Activated naive CD4-positive, alpha-beta T cell treated with anti-CD3 and anti-CD28 coated beads, Interleukin-2, amount 50 U/mL, for 72 hours (primary cell): ENCODE measurements at regions not wholly inside any gene's neighbourhood (a gene's known extent, or its start where the extent isn't known, plus 50 kb on each side); places are given as distances from the start of the nearest gene placed in this dataset.

Experiments used
- ATAC-seq, 2 donors: fragments of 150-1000 bp; cut with Tn5 transposase; 2 replicates each; pipeline ENCODE4 v1.10.0; 2021; ENCODE audit warnings: mild to moderate bottlenecking in 2 of 2, moderate library complexity in 2 of 2
- DNase-seq, 2 donors: peaks; one replicate each; pipeline ENCODE4 v3.0.0; 2021 to 2022; ENCODE audit warnings: low spot score in 2 of 2
- H3K27ac Mint-ChIP-seq, 2 donors: one replicate each; pipeline ENCODE4 v1.8.0; 2022; ENCODE audit warnings: mild to moderate bottlenecking in 2 of 2, mixed read lengths in 2 of 2
- H3K36me3 Mint-ChIP-seq, 2 donors: one replicate each; pipeline ENCODE4 v1.8.0; 2022; ENCODE audit warnings: mixed read lengths in 2 of 2
- H3K9me3 Mint-ChIP-seq, 2 donors: one replicate each; pipeline ENCODE4 v1.8.0; 2022; ENCODE audit warnings: mixed read lengths in 2 of 2

DNA sequence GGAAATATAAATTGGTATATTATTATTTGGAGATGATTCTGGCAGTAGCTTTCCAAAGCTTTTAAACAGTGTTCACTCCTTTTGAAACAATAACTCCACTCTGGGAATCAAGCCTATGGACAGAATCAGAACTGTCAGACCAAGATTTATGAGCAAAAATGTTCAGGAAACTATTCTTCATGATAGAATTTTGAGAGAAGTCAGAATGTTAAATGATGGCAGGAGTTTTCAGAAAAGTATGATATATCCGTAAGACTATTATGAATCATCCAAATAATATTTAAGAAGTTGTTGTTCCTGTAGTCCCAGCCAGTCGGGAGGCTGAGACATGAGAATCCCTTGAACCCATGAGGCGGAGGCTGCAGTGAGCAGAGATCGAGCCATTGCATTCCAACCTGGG is 50.5 kb upstream of the ADGRG2 start:
- ATAC-seq (no peak), DNase-seq (no peak)
- Mint-ChIP-seq H3K27ac (no peak overlapping the region), H3K36me3 (no peaks in the 10 kb centered on the region), H3K9me3 (no peaks in the 10 kb centered on the region)

- H3K9me3 Mint-ChIP-seq: no peaks in the 10 kb centered on the region
- DNase-seq (no peak), ATAC-seq (peak in 1 of 2 donors; percentile 38)
- H3K36me3 Mint-ChIP-seq: no peaks in the 10 kb centered on the region
- no peak overlapping the region for H3K27ac Mint-ChIP-seq
Observed at GRCh38 chrX:19174401-19175025, 52.2 kb upstream of the ADGRG2 start.

DNA sequence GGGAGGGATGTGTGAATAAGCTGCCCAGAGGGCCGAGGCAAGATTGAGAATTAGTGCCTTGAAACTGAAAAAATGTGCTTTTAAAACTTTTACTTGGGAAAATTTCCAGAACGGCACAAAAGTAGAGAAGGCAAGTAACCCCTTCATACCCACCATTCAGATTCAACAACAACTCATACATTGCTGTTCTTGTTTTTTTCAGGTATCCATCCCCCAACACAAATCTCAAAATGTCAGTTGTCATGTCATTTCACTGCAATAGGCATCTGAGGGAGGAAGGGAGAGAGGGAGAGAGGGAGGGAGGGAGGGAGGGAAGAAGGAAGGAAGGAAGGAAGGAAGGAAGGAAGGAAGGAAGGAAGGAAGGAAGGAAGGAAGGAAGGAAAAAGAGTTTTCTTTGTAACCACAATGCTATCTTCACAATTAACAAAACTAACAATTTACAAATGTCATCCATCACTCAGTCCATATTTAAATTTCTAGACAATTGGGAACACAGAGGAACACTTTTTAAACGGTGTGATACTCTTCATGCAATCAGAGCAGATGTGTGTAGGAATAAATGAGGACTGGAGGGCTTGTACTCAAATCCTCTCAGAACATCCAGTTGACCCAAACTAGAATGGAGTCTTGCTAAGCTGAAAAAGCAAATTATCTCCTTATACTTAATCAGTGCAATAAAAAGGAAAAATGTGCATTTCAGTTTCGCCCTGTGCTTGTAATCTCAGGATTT is 54.8 kb upstream of the ADGRG2 start:
- Mint-ChIP-seq H3K36me3 (no peaks in the 10 kb centered on the region), H3K9me3 (no peaks in the 10 kb centered on the region), H3K27ac (no peak overlapping the region)
- DNase-seq (no peak), ATAC-seq (no peak)

DNA sequence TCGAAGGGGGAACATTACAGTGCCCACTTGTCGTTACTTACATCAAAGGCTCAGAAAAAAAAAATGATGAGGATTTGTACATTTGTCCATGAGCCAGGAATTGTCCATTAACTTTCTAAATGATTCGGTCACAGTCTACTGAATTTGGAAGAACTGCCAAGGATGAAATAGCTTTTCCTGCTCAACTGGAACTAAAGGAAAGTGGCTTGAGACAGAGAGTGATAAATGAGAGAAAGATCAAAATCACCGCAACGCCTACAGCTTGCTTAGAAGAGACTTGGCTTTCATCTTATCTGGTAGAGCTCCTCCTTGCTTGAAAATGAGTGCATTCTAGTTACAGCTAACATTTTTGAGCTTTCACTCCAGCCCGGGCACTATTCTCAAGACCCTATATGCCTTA is 55.5 kb upstream of the ADGRG2 start:
- H3K36me3 Mint-ChIP-seq: no peaks in the 10 kb centered on the region
- H3K9me3 Mint-ChIP-seq: no peaks in the 10 kb centered on the region
- DNase-seq (no peak), ATAC-seq (peak in 1 of 2 donors; percentile 38)
- H3K27ac Mint-ChIP-seq: no peak overlapping the region

- Mint-ChIP-seq H3K27ac (no peak overlapping the region), H3K9me3 (no peaks in the 10 kb centered on the region), H3K36me3 (no peaks in the 10 kb centered on the region)
- no peak for DNase-seq
- no peak for ATAC-seq
Observed at GRCh38 chrX:19178402-19178801, 56.1 kb upstream of the ADGRG2 start.

- DNase-seq (no peak), ATAC-seq (no peak)
- H3K36me3 Mint-ChIP-seq: no peaks in the 10 kb centered on the region
- H3K27ac Mint-ChIP-seq: no peak overlapping the region
- H3K9me3 Mint-ChIP-seq: no peaks in the 10 kb centered on the region
Observed at GRCh38 chrX:19179389-19179788, 57.1 kb upstream of the ADGRG2 start.

GRCh38 chrX:19181345-19181744 is 59.1 kb upstream of the ADGRG2 start:
- no peaks in the 10 kb centered on the region for H3K9me3 Mint-ChIP-seq
- no peak overlapping the region for H3K27ac Mint-ChIP-seq
- H3K36me3 Mint-ChIP-seq: no peaks in the 10 kb centered on the region
- ATAC-seq (no peak), DNase-seq (no peak)

- DNase-seq: no peak
- Mint-ChIP-seq H3K36me3 (no peaks in the 10 kb centered on the region), H3K9me3 (no peaks in the 10 kb centered on the region)
Observed at GRCh38 chrX:19182785-19183184, 60.5 kb upstream of the ADGRG2 start.

GRCh38 chrX:19183761-19184477 is 61.7 kb upstream of the ADGRG2 start:
- Mint-ChIP-seq H3K9me3 (no peaks in the 10 kb centered on the region), H3K36me3 (no peaks in the 10 kb centered on the region), H3K27ac (no peak overlapping the region)
- no peak for DNase-seq
- no peak for ATAC-seq

More at GRCh38 chrX:19182785-19183184, 60.5 kb upstream of the ADGRG2 start:
- ATAC-seq: no peak
- no peak overlapping the region for H3K27ac Mint-ChIP-seq

GRCh38 chrX:19188566-19188965 is 66.3 kb upstream of the ADGRG2 start:
- no peaks in the 10 kb centered on the region for H3K36me3 Mint-ChIP-seq
- peaks cover 0 to 5% of the 10 kb centered on the region in 2 donors for H3K9me3 Mint-ChIP-seq
- H3K27ac Mint-ChIP-seq: no peak overlapping the region
- ATAC-seq: no peak
- no peak for DNase-seq

- DNase-seq: no peak
- no peak for ATAC-seq
- no peak overlapping the region for H3K27ac Mint-ChIP-seq
- H3K9me3 Mint-ChIP-seq: peaks cover 0 to 5% of the 10 kb centered on the region in 2 donors
- H3K36me3 Mint-ChIP-seq: no peaks in the 10 kb centered on the region
Observed at GRCh38 chrX:19190902-19191301, 68.6 kb upstream of the ADGRG2 start.

DNA sequence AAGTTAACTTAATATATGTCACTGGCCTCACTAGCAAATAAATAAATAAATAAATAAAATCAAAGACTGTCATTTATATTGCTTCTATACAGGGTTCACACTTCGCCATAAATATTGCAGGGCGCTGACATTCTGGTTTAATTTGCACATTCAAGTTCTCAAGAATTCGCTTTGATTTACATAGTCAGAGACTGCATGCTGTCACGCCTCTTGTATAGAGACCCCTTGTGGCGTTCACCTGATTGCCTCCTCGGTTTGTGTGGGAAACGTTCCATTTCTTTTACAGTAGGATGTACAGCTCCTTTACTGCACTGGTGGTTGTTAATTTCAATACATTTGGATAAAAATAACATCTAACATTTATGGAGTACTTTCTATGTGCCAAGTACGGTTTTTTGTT is 71.3 kb upstream of the ADGRG2 start:
- peaks cover 0 to 5% of the 10 kb centered on the region in 2 donors for H3K9me3 Mint-ChIP-seq
- DNase-seq (no peak), ATAC-seq (no peak)
- no peaks in the 10 kb centered on the region for H3K36me3 Mint-ChIP-seq
- no peak overlapping the region for H3K27ac Mint-ChIP-seq

DNA sequence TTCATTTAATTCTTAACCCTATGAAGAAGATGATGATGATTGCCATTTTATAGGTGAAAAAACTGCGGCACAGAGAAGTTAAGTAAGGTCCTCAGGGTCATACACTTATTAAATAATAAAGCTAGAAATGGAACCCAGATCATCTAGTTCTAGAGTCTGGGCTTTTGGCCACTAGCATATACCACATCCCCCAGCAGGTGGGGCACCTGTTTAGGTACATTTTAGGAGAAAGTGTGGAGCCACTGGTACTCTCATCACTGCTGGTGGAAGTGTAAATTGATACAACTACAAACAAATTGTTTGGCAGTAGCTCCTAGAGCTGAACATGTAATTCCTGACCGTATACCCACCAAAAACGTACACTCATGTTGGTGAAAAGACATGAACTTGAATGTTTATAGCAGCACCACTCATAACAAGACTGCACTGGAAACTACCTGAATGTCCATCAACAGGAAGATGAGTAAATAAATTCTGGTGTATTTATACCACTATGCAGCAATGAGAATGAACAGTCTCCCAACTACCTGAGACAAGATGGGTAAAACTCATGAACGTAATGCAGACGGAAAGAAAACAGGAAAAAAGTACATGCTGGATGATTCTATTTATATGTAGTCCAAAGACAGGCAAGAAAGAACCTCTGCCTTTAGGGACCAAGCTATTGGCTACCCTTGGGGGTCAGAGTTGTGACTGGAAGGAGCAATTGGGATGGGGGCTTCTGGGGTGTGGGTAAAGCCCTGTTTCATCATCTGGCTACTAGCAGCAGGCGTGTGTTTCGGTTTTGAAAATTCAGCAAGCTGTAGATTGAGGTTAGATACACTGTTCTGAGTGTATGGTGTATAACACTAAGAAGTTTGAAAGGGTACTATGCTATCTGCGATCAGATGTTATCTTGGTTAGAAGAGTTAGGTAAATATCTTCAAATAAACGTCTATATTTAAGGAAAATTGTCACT is 72.3 kb upstream of the ADGRG2 start:
- no peak for DNase-seq
- ATAC-seq: no peak
- no peaks in the 10 kb centered on the region for H3K36me3 Mint-ChIP-seq
- H3K27ac Mint-ChIP-seq: no peak overlapping the region
- H3K9me3 Mint-ChIP-seq: peaks cover 0 to 5% of the 10 kb centered on the region in 2 donors

DNA sequence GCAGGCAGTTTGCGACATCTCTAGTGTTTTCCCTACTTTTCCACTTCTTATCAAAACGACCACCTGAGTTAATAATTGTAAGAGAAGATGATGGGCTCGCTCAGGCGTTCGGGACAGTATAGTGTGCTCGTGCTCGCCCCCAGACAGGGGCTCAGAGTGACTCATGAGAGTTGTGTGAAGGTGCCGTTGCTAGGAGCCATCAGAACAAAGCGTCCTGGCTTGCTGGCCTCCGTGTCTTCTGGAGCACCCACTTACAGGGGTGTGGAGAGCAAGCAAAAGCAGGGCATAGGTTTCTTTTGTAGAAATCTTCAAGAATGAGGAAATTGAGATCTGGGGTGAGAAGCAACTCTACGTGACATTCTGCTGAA is 73.0 kb upstream of the ADGRG2 start:
- DNase-seq (no peak), ATAC-seq (no peak)
- H3K36me3 Mint-ChIP-seq: no peaks in the 10 kb centered on the region

GRCh38 chrX:19198473-19198872 is 76.2 kb upstream of the ADGRG2 start:
- DNase-seq: no peak
- Mint-ChIP-seq H3K27ac (no peak overlapping the region), H3K36me3 (no peaks in the 10 kb centered on the region), H3K9me3 (no peaks in the 10 kb centered on the region)
- ATAC-seq: no peak

More for the DNA sequence above, 73.0 kb upstream of the ADGRG2 start:
- H3K27ac Mint-ChIP-seq: no peak overlapping the region
- peaks cover 0 to 5% of the 10 kb centered on the region in 2 donors for H3K9me3 Mint-ChIP-seq

GRCh38 chrX:19202171-19202570 is 79.9 kb upstream of the ADGRG2 start:
- no peak for ATAC-seq
- H3K36me3 Mint-ChIP-seq: no peaks in the 10 kb centered on the region

GRCh38 chrX:19204636-19205035 is 82.4 kb upstream of the ADGRG2 start:
- H3K36me3 Mint-ChIP-seq: no peaks in the 10 kb centered on the region
- peak overlapping the region in 1 of 2 donors; percentile 72 for H3K27ac Mint-ChIP-seq
- no peak for ATAC-seq
- no peaks in the 10 kb centered on the region for H3K9me3 Mint-ChIP-seq
- DNase-seq: no peak

More at GRCh38 chrX:19202171-19202570, 79.9 kb upstream of the ADGRG2 start:
- H3K9me3 Mint-ChIP-seq: no peaks in the 10 kb centered on the region
- no peak for DNase-seq
- H3K27ac Mint-ChIP-seq: no peak overlapping the region
